Natural killer cell treated with Interleukin-12 subunit alpha and Interleukin-12 subunit beta and Interleukin-15 and Interleukin-18, amount 100 ng/mL, for 72 hours (primary cell): ENCODE measurements at regions not wholly inside any gene's neighbourhood (a gene's known extent, or its start where the extent isn't known, plus 50 kb on each side); places are given as distances from the start of the nearest gene placed in this dataset.
A peak's percentile ranks its signal among the peaks of the same experiment; 100 is the strongest.

Experiments
- ATAC-seq, 2 donors: fragments of 150-1000 bp; cut with Tn5 transposase in 1 of 2; sonication (Bioruptor Pico), chemical (Tn5 transposase) in 1 of 2; 2 replicates each; pipeline ENCODE4 v1.10.0; 2021
- DNase-seq: peaks from one replicate; pipeline ENCODE4 v3.0.0; 2022; ENCODE audit warnings: low spot score
- H3K27ac Mint-ChIP-seq, 2 donors: 1 replicate in 1 of 2; 2 replicates in 1 of 2; pipeline ENCODE4 v1.8.0; 2022; ENCODE audit warnings: mixed read lengths in 2 of 2, mild to moderate bottlenecking in 1 of 2, moderate library complexity in 1 of 2
- H3K27me3 Mint-ChIP-seq, 2 donors: 1 replicate in 1 of 2; 2 replicates in 1 of 2; pipeline ENCODE4 v1.8.0; 2022; ENCODE audit warnings: mixed read lengths in 2 of 2
- H3K36me3 Mint-ChIP-seq: one replicate; pipeline ENCODE4 v1.8.0; 2022; ENCODE audit warnings: mixed read lengths
- H3K4me1 Mint-ChIP-seq, 2 donors: 1 replicate in 1 of 2; 2 replicates in 1 of 2; pipeline ENCODE4 v1.8.0; 2022; ENCODE audit warnings: low read depth in 2 of 2, mixed read lengths in 2 of 2, mild to moderate bottlenecking in 1 of 2
- H3K4me3 Mint-ChIP-seq: one replicate; pipeline ENCODE4 v1.8.0; 2022; ENCODE audit warnings: mixed read lengths
- H3K9me3 Mint-ChIP-seq: 2 replicates; pipeline ENCODE4 v1.8.0; 2022; ENCODE audit warnings: mixed read lengths

- Mint-ChIP-seq H3K4me3 (no peak overlapping the region), H3K9me3 (peaks cover 23% of the 10 kb centered on the region), H3K36me3 (peaks cover 4% of the 10 kb centered on the region), H3K27ac (no peak overlapping the region), H3K4me1 (no peaks in the 10 kb centered on the region), H3K27me3 (no peaks in the 10 kb centered on the region)
- DNase-seq (no peak), ATAC-seq (no peak)
Measured at GRCh38 chr4:187251896-187252295, 528.2 kb upstream of the FAT1 start.

DNA sequence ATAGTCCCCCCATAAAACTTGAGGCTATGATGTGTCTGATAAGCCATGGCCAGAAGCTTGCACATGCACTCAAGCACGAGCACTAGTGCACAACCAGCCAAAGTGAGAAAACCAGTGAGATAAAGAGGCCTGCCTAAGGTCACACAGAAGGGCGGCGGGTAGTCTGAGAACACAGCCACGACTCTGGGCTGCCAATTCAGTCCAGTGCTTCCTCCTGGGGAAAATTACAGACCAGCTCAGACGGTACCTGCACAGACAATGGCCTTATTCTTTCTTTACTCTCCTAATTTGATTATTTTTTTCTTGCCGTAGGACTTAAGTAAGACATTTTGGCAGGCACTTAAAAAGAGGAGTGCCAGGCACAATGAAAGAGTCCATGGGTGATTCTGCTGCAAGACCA, 533.2 kb upstream of the FAT1 start:
- peaks cover 4% of the 10 kb centered on the region for H3K36me3 Mint-ChIP-seq

DNA sequence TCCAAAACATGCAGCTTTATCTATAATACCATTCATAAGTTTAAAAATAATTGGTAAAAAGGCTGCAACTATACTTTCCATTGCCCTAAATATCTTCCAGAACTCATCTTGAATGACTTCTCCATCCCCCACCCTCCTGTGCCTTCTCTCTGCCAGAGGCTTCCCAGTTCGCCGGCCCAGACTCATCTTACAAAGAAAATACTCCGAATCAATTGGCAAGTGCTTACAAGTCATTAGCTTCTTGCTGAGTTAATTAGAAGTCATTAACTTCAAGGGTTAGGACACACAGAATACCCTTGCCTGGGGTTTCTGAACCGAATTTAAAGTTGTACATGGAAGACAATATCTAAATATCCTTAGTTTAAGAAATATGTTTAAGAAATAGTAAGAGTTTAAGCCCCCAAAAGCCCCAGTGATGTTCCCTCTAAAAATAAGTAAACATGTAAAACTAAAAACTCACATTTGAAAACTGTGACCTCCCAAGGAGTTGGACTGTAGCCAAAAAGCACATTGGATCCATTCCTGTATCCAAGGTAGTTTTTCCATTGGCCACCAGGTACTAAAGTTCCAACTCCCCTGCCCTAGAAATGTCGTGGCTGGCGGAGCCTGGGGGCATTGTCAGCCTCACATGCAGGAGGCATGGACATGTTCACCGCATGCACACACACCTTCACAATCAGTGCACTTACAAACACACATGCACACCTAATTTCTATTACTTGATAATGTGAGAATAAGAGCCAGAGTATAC, 535.2 kb upstream of the FAT1 start:
- Mint-ChIP-seq H3K4me1 (no peaks in the 10 kb centered on the region), H3K36me3 (no peaks in the 10 kb centered on the region), H3K4me3 (no peak overlapping the region), H3K27ac (no peak overlapping the region), H3K27me3 (no peaks in the 10 kb centered on the region), H3K9me3 (peaks cover 10% of the 10 kb centered on the region)
- no peak for ATAC-seq
- DNase-seq, result no peak

More for the DNA sequence above, 533.2 kb upstream of the FAT1 start:
- DNase-seq (no peak), ATAC-seq (no peak)
- peaks cover 18% of the 10 kb centered on the region for H3K9me3 Mint-ChIP-seq
- H3K27me3 Mint-ChIP-seq, result no peaks in the 10 kb centered on the region
- H3K27ac Mint-ChIP-seq, result no peak overlapping the region
- H3K4me1 Mint-ChIP-seq, result no peaks in the 10 kb centered on the region
- no peak overlapping the region for H3K4me3 Mint-ChIP-seq

GRCh38 chr4:187268940-187269339, 545.3 kb upstream of the FAT1 start:
- Mint-ChIP-seq H3K27me3 (no peaks in the 10 kb centered on the region), H3K27ac (no peak overlapping the region), H3K4me1 (no peaks in the 10 kb centered on the region), H3K4me3 (no peak overlapping the region), H3K36me3 (no peaks in the 10 kb centered on the region), H3K9me3 (peaks cover 7% of the 10 kb centered on the region)
- no peak for ATAC-seq
- no peak for DNase-seq

GRCh38 chr4:187270154-187270553, 546.5 kb upstream of the FAT1 start:
- Mint-ChIP-seq H3K36me3 (no peaks in the 10 kb centered on the region), H3K9me3 (peaks cover 7% of the 10 kb centered on the region), H3K4me3 (no peak overlapping the region), H3K27ac (no peak overlapping the region), H3K4me1 (no peaks in the 10 kb centered on the region), H3K27me3 (no peaks in the 10 kb centered on the region)
- DNase-seq, result no peak
- ATAC-seq, result no peak

DNA sequence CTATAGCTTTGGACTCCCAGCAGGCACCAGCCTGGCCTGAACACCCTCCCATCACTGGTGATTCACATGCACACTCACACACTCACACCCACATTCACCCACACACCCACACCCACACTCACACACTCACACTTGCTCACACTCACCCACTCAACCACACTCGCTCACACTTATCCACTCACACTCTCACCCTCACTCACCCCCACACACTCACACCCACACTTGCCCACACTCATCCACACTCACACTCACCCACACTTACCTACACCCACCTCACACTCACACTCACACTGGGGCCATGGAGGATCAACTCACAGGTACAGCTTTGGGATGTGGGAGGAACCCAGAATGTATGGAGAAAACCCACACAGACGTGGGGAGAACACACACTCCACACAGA, 548.2 kb upstream of the FAT1 start:
- DNase-seq (no peak), ATAC-seq (peak in 1 of 2 donors; percentile 32)
- Mint-ChIP-seq H3K9me3 (peaks cover 5% of the 10 kb centered on the region), H3K36me3 (no peaks in the 10 kb centered on the region), H3K27me3 (no peaks in the 10 kb centered on the region), H3K4me1 (no peaks in the 10 kb centered on the region), H3K4me3 (no peak overlapping the region), H3K27ac (no peak overlapping the region)

- H3K4me3 Mint-ChIP-seq, result no peak overlapping the region
- no peaks in the 10 kb centered on the region for H3K4me1 Mint-ChIP-seq
- no peak overlapping the region for H3K27ac Mint-ChIP-seq
- no peak for DNase-seq
- peaks cover 4% of the 10 kb centered on the region for H3K9me3 Mint-ChIP-seq
- H3K27me3 Mint-ChIP-seq, result no peaks in the 10 kb centered on the region
- ATAC-seq, result no peak
- H3K36me3 Mint-ChIP-seq, result peaks cover 7% of the 10 kb centered on the region
Measured at GRCh38 chr4:187274153-187274552, 550.5 kb upstream of the FAT1 start.

DNA sequence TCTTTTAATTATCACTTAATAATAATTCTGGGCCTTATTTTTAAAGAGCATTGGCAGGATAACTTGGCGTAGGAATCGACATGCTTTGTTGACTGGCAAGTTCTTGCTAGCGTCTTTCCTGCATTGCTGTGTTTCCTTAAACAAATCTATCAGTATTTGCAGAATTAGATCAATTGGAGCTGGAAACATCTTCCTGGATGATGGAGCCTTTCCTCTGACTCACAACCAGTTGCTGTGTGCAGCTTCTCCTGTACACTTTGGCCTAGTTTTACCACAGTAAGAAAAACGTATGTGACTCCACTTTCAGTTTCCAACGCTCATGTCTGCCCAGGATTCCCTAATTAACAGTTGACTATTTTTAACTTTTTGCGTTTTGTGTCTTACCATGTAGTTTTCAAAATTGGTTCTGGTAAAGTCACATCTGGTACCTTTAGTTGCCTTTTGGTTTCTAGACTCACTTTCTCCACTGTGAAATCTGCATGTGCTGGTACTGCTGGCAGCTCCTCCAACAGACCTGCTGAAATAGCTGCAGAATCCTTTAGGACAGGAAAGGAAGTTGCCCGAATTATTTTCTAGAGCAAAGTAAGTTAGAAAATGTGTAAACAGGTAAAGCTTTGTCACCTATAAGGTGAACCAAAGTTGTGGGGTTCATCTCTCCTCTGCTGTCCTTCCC, 553.2 kb upstream of the FAT1 start:
- Mint-ChIP-seq H3K9me3 (peaks cover 5% of the 10 kb centered on the region), H3K4me1 (no peaks in the 10 kb centered on the region), H3K27me3 (no peaks in the 10 kb centered on the region), H3K36me3 (peaks cover 11% of the 10 kb centered on the region), H3K27ac (no peak overlapping the region), H3K4me3 (no peak overlapping the region)
- ATAC-seq, result no peak
- DNase-seq, result no peak

DNA sequence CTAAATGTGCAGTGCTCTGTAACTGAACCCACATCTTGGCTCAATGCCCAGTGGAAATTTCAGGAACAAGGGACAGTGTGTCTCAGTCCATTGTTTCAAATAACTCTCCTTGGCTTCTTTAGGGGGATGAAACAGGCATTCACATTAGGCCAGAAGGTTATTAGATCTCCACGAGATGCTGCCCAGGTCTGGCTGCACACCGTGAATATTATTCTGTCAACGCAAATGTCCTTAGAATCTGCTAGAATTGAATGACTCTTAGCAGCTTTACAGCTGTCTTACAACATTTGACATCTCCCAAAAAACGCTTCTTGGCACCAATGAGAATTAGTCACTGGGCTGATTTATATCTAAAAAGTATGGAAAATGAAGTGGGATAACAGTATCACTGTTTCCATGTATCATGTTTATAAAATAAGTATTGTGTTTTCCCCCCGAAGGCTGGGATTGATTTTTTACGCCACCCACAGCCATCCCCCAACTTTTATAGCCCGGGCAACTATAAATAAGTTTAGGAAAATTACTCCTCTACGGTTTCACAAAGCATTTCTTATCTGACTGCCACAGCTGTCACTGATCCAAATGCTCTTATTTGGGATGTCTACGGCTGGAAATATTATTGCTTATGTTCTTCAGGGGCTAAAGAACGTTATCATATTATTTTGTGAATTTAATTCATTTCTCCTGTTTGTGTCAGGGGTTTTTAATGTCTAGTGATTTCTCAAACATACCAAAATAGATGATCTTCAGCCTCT, 559.7 kb upstream of the FAT1 start:
- no peak overlapping the region for H3K4me3 Mint-ChIP-seq
- DNase-seq (no peak), ATAC-seq (no peak)
- peaks cover 17% of the 10 kb centered on the region for H3K9me3 Mint-ChIP-seq
- no peak overlapping the region for H3K27ac Mint-ChIP-seq
- no peaks in the 10 kb centered on the region for H3K27me3 Mint-ChIP-seq
- H3K36me3 Mint-ChIP-seq, result peaks cover 5% of the 10 kb centered on the region
- no peaks in the 10 kb centered on the region for H3K4me1 Mint-ChIP-seq

DNA sequence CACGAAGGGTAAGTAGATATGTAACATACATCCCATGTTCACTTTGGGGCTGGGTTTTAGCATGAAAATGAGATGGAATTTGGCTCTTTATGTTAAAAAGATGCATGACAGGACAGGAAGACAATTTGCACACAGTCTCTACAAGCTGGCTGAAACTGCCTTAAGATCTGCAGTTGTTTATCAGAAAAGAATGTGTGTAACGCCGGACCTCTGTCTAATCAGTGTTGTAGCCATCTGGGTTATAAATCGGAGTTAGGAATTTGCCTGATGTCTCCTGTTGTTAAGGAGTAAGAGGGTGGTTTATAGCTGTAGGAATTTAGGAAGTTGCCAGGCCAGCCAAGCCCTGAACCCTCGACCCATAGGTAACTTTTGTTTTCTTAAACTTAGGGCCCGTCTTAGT, 562.9 kb upstream of the FAT1 start:
- Mint-ChIP-seq H3K4me3 (no peak overlapping the region), H3K9me3 (peaks cover 21% of the 10 kb centered on the region), H3K27ac (no peak overlapping the region), H3K36me3 (no peaks in the 10 kb centered on the region), H3K27me3 (no peaks in the 10 kb centered on the region), H3K4me1 (no peaks in the 10 kb centered on the region)
- ATAC-seq (no peak), DNase-seq (no peak)

- ATAC-seq, result no peak
- H3K9me3 Mint-ChIP-seq, result peaks cover 21% of the 10 kb centered on the region
- no peaks in the 10 kb centered on the region for H3K27me3 Mint-ChIP-seq
- no peaks in the 10 kb centered on the region for H3K4me1 Mint-ChIP-seq
- H3K27ac Mint-ChIP-seq, result no peak overlapping the region
- H3K4me3 Mint-ChIP-seq, result no peak overlapping the region
- no peaks in the 10 kb centered on the region for H3K36me3 Mint-ChIP-seq
- DNase-seq, result no peak
Measured at GRCh38 chr4:187289371-187289770, 565.7 kb upstream of the FAT1 start.

GRCh38 chr4:187294861-187295260, 571.2 kb upstream of the FAT1 start:
- ATAC-seq, result no peak
- no peak overlapping the region for H3K27ac Mint-ChIP-seq
- no peaks in the 10 kb centered on the region for H3K27me3 Mint-ChIP-seq

DNA sequence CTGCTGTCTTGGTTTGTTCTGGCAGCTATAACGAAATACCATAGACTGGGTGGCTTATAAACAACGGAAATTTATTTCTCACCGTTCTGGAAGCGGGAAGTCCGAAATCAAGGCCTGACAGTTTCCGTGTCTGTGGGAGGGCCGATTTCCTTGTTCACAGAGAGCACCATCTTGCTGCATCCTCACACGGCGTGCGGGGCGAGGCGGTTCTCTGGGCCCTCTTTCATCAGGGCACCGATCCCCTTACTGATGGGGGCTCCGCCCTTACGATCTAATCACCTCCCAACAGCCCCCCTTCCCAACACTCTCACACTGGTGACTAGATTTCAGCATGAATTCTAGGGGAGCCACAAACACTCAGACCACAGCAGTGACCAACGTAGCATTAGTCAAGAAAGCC, 578.3 kb upstream of the FAT1 start:
- Mint-ChIP-seq H3K27me3 (no peaks in the 10 kb centered on the region), H3K4me1 (no peaks in the 10 kb centered on the region), H3K27ac (no peak overlapping the region), H3K4me3 (no peak overlapping the region), H3K9me3 (peaks cover 34% of the 10 kb centered on the region), H3K36me3 (peaks cover 3% of the 10 kb centered on the region)
- no peak for DNase-seq
- ATAC-seq, result no peak

More at GRCh38 chr4:187294861-187295260, 571.2 kb upstream of the FAT1 start:
- no peaks in the 10 kb centered on the region for H3K4me1 Mint-ChIP-seq
- H3K9me3 Mint-ChIP-seq, result peaks cover 31% of the 10 kb centered on the region
- peaks cover 7% of the 10 kb centered on the region for H3K36me3 Mint-ChIP-seq
- no peak overlapping the region for H3K4me3 Mint-ChIP-seq
- no peak for DNase-seq

DNA sequence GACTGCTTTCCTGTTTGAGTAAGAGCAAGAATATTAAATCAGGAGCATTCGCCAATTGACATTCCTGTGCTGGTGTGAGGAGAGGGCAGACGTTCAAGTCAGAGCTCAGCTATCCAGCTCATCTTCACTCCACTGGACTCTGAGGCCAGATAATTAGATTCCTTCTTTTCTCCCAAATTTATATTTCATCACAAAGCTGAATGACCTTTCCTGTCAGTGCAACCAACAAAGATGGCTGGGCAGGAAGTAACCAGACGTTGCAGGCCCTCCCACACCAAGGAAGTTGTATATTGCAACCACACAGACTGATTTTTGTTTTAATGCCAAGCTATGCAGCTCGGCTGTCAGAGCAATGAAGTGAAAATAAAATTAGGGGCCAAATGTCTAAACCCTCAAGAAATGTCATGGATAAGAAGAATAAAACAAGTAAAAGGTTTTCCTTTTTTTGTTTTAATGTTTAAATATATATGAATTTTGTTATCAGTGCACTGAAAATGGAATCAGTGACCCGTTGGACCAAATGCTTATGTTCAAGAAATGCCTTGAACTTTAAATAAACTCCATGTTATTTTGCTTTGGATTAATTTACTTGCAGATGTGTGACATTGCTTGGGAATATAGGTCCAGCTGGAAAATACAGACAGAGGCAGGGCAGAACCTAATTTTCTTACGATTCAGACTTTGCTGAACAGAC, 578.9 kb upstream of the FAT1 start:
- DNase-seq (no peak), ATAC-seq (no peak)
- H3K9me3 Mint-ChIP-seq, result peaks cover 30% of the 10 kb centered on the region
- H3K4me3 Mint-ChIP-seq, result no peak overlapping the region
- no peak overlapping the region for H3K27ac Mint-ChIP-seq
- H3K4me1 Mint-ChIP-seq, result no peaks in the 10 kb centered on the region
- H3K36me3 Mint-ChIP-seq, result no peaks in the 10 kb centered on the region
- H3K27me3 Mint-ChIP-seq, result no peaks in the 10 kb centered on the region
